ENCODE measurements at regions not wholly inside any gene's neighbourhood (a gene's known extent, or its start where the extent isn't known, plus 50 kb on each side); places are given as distances from the start of the nearest gene placed in this dataset.

GRCh38 chr1:209248649-209249279 is 334.8 kb upstream of the CAMK1G start:
- peak; percentile 87 for DNase-seq

DNA sequence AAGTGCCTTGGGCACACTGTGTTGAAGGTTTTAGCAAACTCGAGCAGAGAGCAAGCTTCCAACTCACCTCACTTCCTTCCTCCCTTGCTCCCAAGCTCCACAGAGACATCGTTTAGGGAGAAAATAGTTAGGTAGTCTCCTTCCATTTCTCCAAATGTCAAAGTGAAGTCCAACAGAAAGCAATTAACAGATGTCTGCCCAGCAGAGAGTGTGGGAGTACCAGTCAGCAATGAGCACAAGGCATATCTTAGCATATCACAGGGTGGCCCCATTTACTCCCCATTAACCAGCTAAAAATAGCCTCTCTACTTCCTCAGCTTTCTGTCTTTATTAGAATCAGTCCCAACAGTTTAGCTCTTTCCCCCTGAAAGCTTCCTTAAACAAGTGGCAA is 334.2 kb upstream of the CAMK1G start:
- no peak for DNase-seq

GRCh38 chr1:209249785-209250440 is 333.6 kb upstream of the CAMK1G start:
- DNase-seq = peak; percentile 23

GRCh38 chr1:209250861-209251636 is 332.5 kb upstream of the CAMK1G start:
- DNase-seq = peak; percentile 20

DNA sequence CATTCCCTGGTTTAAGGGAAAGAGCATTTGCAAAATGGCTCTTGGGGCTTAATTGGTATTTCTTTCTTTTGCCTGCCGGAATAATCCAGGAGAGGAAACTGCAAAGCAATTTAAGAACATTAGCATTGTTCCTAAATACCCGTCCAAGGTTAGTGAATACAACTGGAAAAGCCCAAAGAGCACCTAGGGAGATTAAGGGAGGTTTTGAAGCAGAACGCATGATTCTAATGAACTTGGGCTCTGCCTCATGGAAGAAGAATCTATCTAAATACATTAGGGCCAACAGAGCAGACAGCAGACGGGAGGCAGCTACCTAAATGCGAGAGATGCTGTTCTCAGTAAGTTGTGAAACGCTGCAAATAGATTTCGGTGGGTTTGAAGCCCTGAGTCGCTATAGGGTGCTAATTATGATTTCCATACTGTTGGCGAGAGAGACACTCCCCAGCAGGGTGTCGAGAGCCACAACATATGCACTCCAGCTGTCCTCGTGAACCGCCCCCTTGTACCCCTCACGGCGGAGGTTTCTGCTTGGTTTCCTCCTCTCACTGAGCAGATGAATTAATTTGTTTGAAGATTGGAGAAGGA is 326.7 kb upstream of the CAMK1G start:
- peak; percentile 90 for DNase-seq

DNA sequence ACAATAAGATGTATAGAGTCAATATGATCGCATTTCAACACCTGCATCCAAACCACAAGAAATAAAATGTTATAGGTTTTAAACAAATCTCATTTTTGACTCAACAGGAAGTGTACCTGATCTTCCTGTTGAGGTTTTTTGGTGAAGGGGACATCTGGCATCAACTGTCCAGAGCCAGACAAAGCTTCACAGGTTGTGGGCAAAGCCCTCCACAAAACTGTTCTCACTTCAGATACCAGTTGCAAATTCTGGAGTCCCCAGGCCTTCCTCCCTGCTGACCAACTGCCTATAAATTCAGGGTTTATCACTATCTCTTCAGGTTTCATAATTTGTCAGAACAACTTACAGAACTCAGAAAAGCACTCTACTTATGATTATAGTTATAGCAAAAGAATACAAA is 326.1 kb upstream of the CAMK1G start:
- DNase-seq = no peak

- DNase-seq = no peak
These were observed 323.4 kb upstream of the CAMK1G start for GRCh38 chr1:209260136-209260535.

DNA sequence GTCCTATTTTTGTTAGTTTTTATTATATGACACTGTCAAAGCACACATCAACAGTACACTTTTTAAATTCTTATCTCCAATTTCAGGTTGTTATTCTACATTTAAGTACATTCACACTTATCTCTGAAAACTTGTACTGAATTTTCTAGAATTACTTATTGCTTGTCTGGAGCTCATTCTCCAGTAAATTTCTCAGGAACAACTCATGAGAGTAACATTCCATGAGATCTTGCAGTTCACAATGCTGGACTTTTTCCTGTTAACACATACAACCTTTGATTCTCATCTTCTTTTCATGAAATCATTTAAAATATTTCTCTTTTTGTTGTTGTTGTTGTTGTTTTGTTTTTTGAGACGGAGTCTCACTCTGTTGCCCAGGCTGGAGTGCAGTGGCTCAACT is 320.9 kb upstream of the CAMK1G start:
- no peak for DNase-seq

DNA sequence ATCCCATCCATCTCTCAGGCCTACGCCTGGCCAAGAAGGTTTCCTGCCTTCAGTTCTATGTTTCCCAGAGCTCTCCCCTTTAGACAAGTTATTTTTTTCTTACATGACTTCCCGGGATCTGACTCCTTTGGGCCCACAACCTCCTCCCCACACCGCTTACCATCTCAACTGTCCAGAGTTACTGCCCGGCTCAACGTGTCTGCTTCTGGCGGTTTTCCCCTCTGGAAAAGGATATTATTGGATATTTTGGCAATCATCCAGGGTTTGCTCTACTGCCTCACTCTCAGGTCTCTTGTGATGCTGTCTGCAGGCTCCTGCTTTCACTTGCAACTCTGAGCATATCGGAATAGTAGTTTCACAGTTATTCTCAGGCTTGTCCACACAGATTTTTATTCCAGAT is 318.2 kb upstream of the CAMK1G start:
- peak; percentile 48 for DNase-seq

DNA sequence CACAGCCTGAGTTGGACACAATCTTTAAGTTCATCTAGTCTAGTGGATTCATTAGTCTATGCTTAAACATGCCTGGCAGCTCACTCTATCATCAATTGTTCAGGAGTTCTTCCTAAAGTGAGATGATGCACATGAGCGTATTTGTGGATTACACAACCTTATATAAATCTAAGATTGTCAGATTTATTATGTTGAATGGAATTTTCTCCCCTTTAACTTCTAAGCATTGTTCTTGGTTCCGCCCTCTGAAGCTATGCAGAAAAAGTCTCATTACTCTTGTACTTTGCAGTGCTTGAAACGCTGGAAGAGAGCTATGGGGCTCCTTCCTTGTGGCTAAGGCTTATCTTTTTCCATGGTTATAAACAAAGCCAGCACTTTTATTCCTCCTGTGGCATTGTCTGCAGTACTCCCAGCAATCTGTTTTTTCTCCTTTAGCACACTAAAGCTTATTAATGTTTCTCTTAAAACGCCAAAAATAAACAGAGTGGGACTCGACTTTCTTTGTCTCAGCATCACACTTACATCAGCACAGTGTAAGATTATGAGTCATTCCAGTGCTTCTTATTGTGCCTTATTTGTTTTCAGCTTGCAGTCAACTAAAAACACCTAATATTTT is 316.8 kb upstream of the CAMK1G start:
- no peak for DNase-seq

GRCh38 chr1:209267968-209268367 is 315.5 kb upstream of the CAMK1G start:
- DNase-seq = no peak

- DNase-seq = no peak
These were observed 315.0 kb upstream of the CAMK1G start for GRCh38 chr1:209268479-209268878.

DNA sequence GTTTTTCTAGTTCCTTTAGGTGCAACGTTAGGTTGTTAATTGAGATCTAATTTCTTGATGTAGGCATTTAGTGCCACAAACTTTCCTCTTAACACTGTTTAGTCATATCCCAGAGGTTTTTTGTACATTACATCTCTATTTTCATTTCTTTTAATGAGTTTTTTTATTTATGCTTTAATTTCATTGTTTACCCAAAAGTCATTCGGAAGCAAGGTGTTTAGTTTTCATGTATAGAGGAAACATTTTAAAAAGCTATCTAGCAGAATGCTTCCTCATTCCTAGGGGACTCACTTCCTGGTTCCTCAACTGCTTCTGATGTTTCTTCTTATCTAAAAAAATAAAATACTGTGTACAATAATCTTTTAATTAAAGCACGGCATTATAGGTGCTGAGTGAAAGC is 307.2 kb upstream of the CAMK1G start:
- no peak for DNase-seq

DNA sequence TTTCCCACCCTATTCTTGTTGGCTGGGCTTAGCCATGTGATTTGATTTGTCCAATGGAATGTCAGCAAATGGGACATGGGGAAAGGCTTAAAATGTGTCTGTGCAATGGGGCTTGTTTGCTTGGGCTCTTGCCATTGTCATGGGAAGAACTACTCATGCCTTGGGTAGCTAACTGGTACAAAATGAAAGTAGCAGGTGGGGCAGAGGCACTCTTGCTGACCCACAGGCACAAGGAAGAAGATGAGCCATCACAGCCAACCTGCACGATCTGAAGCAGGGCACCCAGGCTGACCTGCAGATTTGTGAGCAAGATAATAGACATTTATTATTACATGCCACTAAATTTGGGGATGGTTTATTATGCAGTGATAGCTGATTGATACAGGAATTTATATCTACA is 305.9 kb upstream of the CAMK1G start:
- DNase-seq = no peak

DNA sequence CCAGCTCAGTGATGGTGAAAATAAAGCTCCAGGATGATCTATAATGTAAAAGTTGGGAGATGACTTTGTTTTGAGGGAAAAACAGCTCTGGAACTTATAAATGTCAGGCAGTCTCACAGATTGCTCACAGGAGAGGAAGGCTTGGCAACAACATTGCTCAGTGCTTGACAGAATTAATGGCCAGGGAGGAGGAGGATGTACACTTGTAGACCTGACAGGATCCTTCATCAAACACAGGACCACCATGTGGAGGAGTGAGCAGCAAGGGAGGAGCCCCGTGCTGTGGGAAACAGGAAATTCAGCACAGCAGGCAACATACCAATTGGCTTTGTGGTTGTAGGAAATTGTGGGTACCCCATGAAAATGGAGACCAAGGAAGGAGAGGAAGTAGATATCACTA is 291.8 kb upstream of the CAMK1G start:
- DNase-seq = no peak

- DNase-seq = peak; percentile 8
These were observed 280.5 kb upstream of the CAMK1G start for GRCh38 chr1:209302779-209303568.

- DNase-seq = no peak
These were observed 279.3 kb upstream of the CAMK1G start for GRCh38 chr1:209304166-209304565.

- DNase-seq = no peak
These were observed 278.1 kb upstream of the CAMK1G start for GRCh38 chr1:209305221-209305954.

DNA sequence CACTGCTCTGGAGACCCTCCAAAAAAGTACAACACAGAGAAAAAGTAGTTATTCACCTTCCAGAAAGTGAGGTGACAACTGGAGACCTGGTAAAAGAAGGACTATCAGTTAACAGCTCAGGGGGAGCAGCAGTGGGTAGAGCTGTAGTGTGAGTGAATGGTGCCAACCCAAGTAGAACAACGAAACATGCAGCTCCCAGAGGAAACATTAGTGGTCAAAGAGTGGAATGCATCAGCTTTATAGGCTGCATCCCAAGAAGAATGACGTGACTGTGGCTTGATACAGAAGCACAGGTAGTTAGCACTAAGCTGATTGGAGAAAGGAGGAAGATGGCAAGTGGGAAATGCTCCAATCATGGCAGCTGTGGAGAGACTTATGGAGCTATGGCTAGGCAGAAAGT is 275.7 kb upstream of the CAMK1G start:
- DNase-seq = no peak

DNA sequence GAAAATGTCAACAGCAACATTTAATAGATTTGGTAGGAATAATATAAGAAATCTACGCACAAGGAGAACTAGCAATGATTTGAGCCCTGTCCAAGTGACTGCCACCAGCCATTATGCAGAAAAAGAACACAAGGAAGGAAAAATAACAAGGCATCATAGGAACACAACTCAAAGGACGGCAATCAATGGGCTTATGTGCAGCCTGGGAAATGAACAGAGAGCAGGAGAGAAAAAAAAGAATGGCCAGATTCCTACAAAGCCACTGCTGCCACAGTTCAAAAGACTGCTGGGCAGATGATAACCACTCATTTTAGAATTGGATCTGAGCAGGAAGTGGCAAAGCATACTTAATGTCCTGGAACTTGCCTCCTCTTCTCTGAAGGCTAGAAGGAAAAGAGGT is 274.3 kb upstream of the CAMK1G start:
- no peak for DNase-seq

- no peak for DNase-seq
These were observed 271.7 kb upstream of the CAMK1G start for GRCh38 chr1:209311770-209312169.

GRCh38 chr1:209316929-209317328 is 266.6 kb upstream of the CAMK1G start:
- no peak for DNase-seq
